ENCODE measurements at regions not wholly inside any gene's neighbourhood (a gene's known extent, or its start where the extent isn't known, plus 50 kb on each side); places are given as distances from the start of the nearest gene placed in this dataset.

GRCh38 chr2:223475901-223476300, 126.3 kb downstream of the SCG2 start:
- Histone ChIP-seq H3K27me3 (ENCODE audit: control insufficient read depth, insufficient read depth, low read length) (no peaks in the 10 kb centered on the region), H3K9me1 (ENCODE audit: insufficient read depth, low read length) (peaks cover 2% of the 10 kb centered on the region; the same call in 1 of the 2 replicates), H2BK120ac (ENCODE audit: low read depth, low read length) (no peak overlapping the region), H3K4ac (ENCODE audit: low read depth, low read length) (no peak overlapping the region), H3K79me1 (ENCODE audit: low read depth in 1 of 2, low read length in 2 of 2) (no peaks in the 10 kb centered on the region), H4K91ac (ENCODE audit: insufficient read depth, low read depth, low read length) (no peak overlapping the region), H4K20me1 (ENCODE audit: insufficient read depth, low read length) (no peaks in the 10 kb centered on the region), H2AK9ac (replicated peaks; ENCODE audit: low read depth, low read length, poor library complexity) (no peak overlapping the region), H2AK5ac (ENCODE audit: low read depth, low read length) (no peak overlapping the region), H2BK5ac (ENCODE audit: low read depth, low read length, poor library complexity, severe bottlenecking) (no peak overlapping the region), H4K8ac (ENCODE audit: low read depth in 2 of 2, low read length in 2 of 2) (no peak overlapping the region), H3K4me3 (ENCODE audit: insufficient read depth, low read depth, low read length) (no peak overlapping the region), H2AFZ (replicated peaks; ENCODE audit: low read length, poor library complexity) (no peak overlapping the region), H3K56ac (ENCODE audit: extremely low read depth, insufficient read depth, low read length) (no peak overlapping the region), H4K5ac (ENCODE audit: low read depth, low read length) (no peak overlapping the region), H3K27ac (ENCODE audit: insufficient read depth, low read length) (no peak overlapping the region), H3K36me3 (ENCODE audit: control insufficient read depth, insufficient read depth, low read length) (no peaks in the 10 kb centered on the region), H3K14ac (replicated peaks; ENCODE audit: low read depth, low read length) (no peak overlapping the region), H2BK20ac (ENCODE audit: low read depth, low read length) (no peak overlapping the region), H3K4me2 (ENCODE audit: low read depth, low read length) (no peak overlapping the region), H3K18ac (ENCODE audit: low read depth, low read length) (no peak overlapping the region), H3K23ac (ENCODE audit: low read depth, low read length) (no peak overlapping the region), H3K9ac (ENCODE audit: low read depth, low read length) (no peak overlapping the region), H3K4me1 (ENCODE audit: control insufficient read depth, insufficient read depth, low read length) (no peaks in the 10 kb centered on the region), H3K9me3 (ENCODE audit: control insufficient read depth, insufficient read depth, low read length) (no peaks in the 10 kb centered on the region), H2BK15ac (ENCODE audit: low read depth, low read length) (no peak overlapping the region)
- dilution Hi-C loops (cut with HindIII; ENCODE audit: low sequenced_read_pairs, unreplicated experiment) (no loop called here), in situ Hi-C loops (cut with MboI; ENCODE audit: low sequenced_read_pairs) (loop anchor here (10.0 kb wide), 1 partner anchor 129 kb away; the partner anchor contains the start of gene SCG2), intact Hi-C loops (cut with micrococcal nuclease) (no loop called here)
- whole genome bisulfite sequencing, 2 experiments (ENCODE audit: extremely low coverage in 2 of 2, insufficient read length in 1 of 2), result no CpG with 5 or more reads among the region's 2 CpGs
- ChIA-PET POLR2A (ENCODE audit: unreplicated experiment) (no interaction called here), CTCF (no interaction called here)
- TF ChIP-seq MAFK (IDR thresholded peaks at IDR 0.05; ENCODE audit: low read depth, low read length), result no peak
- no peak for TF ChIP-seq POLR2A (IDR thresholded peaks at IDR 0.05; ENCODE audit: low read depth, low read length)
- TF ChIP-seq NFE2L2 (IDR thresholded peaks at IDR 0.05; ENCODE audit: low read depth, low read length), result no peak
- no peak for TF ChIP-seq SMC3 (IDR thresholded peaks at IDR 0.05; ENCODE audit: low read depth, low read length)
- TF ChIP-seq MAZ (IDR thresholded peaks at IDR 0.05; ENCODE audit: borderline replicate concordance, low read depth, low read length), result no peak
- TF ChIP-seq CHD1 (IDR thresholded peaks at IDR 0.05; ENCODE audit: low read depth, low read length), result no peak
- TF ChIP-seq RCOR1 (IDR thresholded peaks at IDR 0.05; ENCODE audit: insufficient replicate concordance, low read length), result no peak
- TF ChIP-seq, protein P1, sequence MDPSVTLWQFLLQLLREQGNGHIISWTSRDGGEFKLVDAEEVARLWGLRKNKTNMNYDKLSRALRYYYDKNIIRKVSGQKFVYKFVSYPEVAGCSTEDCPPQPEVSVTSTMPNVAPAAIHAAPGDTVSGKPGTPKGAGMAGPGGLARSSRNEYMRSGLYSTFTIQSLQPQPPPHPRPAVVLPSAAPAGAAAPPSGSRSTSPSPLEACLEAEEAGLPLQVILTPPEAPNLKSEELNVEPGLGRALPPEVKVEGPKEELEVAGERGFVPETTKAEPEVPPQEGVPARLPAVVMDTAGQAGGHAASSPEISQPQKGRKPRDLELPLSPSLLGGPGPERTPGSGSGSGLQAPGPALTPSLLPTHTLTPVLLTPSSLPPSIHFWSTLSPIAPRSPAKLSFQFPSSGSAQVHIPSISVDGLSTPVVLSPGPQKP (IDR thresholded peaks at IDR 0.05; ENCODE audit: borderline replicate concordance, low read depth, low read length), result no peak
- no peak for TF ChIP-seq CEBPB (IDR thresholded peaks at IDR 0.05; ENCODE audit: low read depth, low read length)
- DNase-seq (no peak), ATAC-seq (ENCODE audit: low read depth) (no peak)
- no TSS peak for BruUV-seq (replicated peaks)

Measured in IMR-90 (cell line).